Bone marrow (tissue), 2 donors: ENCODE measurements at regions not wholly inside any gene's neighbourhood (a gene's known extent, or its start where the extent isn't known, plus 50 kb on each side); places are given as distances from the start of the nearest gene placed in this dataset.
"Not testable (repeated sequence)": the region's sequence is repeated elsewhere in the genome, so short reads cannot be mapped to it uniquely, and the experiment has no call there.

Source experiments
- DNase-seq, 2 donors: peaks; one replicate each; lab custom pipeline; 2025; lab: John Stamatoyannopoulos, UW

GRCh38 chr15:66964111-66964738 lies 101.2 kb upstream of the SMAD3 start:
- no peak for DNase-seq

- no peak for DNase-seq
Observed at GRCh38 chr15:66964791-66965190, 100.6 kb upstream of the SMAD3 start.

GRCh38 chr15:66965201-66965900 lies 100.1 kb upstream of the SMAD3 start:
- DNase-seq = no peak

GRCh38 chr15:66966256-66966655 lies 99.1 kb upstream of the SMAD3 start:
- no peak for DNase-seq

GRCh38 chr15:66968806-66969596 lies 96.4 kb upstream of the SMAD3 start:
- no peak for DNase-seq

GRCh38 chr15:66974131-66974530 lies 91.3 kb upstream of the SMAD3 start:
- not testable (repeated sequence) for DNase-seq

GRCh38 chr15:66976106-66976640 lies 89.2 kb upstream of the SMAD3 start:
- not testable (repeated sequence) for DNase-seq

GRCh38 chr15:66980326-66980725 lies 85.1 kb upstream of the SMAD3 start:
- DNase-seq = not testable (repeated sequence)

- no peak for DNase-seq
Observed at GRCh38 chr15:66981771-66982170, 83.6 kb upstream of the SMAD3 start.

- DNase-seq = no peak
Observed at GRCh38 chr15:66982250-66982649, 83.2 kb upstream of the SMAD3 start.

- DNase-seq = no peak
Observed at GRCh38 chr15:66982816-66983215, 82.6 kb upstream of the SMAD3 start.

- DNase-seq = no peak
Observed at GRCh38 chr15:66985653-66986052, 79.7 kb upstream of the SMAD3 start.

GRCh38 chr15:66986951-66987350 lies 78.5 kb upstream of the SMAD3 start:
- DNase-seq = no peak

- DNase-seq = no peak
Observed at GRCh38 chr15:66993090-66993489, 72.3 kb upstream of the SMAD3 start.

- DNase-seq = no peak
Observed at GRCh38 chr15:66993874-66994696, 71.3 kb upstream of the SMAD3 start.

- no peak for DNase-seq
Observed at GRCh38 chr15:66994927-66995656, 70.3 kb upstream of the SMAD3 start.

GRCh38 chr15:66996094-66996493 lies 69.3 kb upstream of the SMAD3 start:
- DNase-seq = no peak

- no peak for DNase-seq
Observed at GRCh38 chr15:66997212-66997611, 68.2 kb upstream of the SMAD3 start.

- not testable (repeated sequence) for DNase-seq
Observed at GRCh38 chr15:66998234-66998633, 67.2 kb upstream of the SMAD3 start.

GRCh38 chr15:66999046-66999968 lies 66.1 kb upstream of the SMAD3 start:
- DNase-seq = no peak
